Ovary (tissue), 3 donors: ENCODE measurements at regions not wholly inside any gene's neighbourhood (a gene's known extent, or its start where the extent isn't known, plus 50 kb on each side); places are given as distances from the start of the nearest gene placed in this dataset.

Source experiments
- POLR2A ChIP-seq: fragments of 450-650 bp; IDR thresholded peaks from one replicate; pipeline ENCODE4 v1.6.1; 2017; ENCODE audit warnings: antibody characterized with exemption, mild to moderate bottlenecking, moderate library complexity
- TF ChIP-seq, protein P1 (sequence below), 3 donors: fragments of 450-650 bp in 2 of 3; fragments of 200-600 bp in 1 of 3; IDR thresholded peaks; one replicate each; pipeline versions ENCODE4 v1.5.1 to v1.8.0; 2016 to 2022; ENCODE audit warnings: antibody characterized with exemption in 3 of 3, mild to moderate bottlenecking in 1 of 3
- donor health status: DM: no; HTN: no; CAD: no.

DNA sequence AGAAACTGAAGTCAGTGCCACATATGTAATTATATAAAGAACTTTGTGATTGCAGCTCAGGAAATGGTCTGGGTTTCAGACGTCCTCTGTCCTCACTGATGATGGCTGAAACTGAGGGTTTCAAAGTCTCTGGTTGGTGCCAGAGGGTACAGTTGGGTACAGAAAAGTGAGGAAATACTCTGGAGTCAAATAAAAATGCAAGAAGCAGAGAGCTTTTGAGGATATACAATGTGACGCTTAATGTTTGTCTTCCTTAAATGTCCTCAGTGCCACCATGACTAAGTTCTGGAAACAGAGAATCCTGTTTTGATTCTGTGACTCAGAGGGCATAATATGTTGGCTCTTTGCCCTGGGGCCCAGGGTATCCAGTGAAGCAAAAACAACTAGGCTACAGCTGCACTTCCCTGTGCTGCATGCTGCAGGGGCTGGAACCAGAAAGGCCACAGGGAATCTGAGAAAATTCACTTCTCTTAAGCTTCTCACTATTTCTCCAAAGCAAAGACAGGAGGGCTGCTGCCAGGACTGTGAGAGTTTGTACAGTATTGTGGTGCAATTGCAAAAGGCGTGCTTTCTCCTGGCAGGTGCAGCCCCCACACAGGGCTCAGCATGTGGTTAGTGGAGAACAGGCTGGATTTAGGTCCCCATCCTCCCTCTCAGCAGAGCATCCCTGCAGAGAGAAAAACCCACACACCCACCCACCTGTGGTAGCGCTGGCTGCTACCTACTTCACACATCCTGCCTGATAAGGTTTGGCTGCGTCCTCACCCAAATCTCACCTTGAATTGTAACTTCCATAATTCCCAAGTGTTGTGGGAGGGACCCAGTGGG is 169.5 kb upstream of the SVIL start:
- no peak for TF ChIP-seq POLR2A
- TF ChIP-seq, protein P1, sequence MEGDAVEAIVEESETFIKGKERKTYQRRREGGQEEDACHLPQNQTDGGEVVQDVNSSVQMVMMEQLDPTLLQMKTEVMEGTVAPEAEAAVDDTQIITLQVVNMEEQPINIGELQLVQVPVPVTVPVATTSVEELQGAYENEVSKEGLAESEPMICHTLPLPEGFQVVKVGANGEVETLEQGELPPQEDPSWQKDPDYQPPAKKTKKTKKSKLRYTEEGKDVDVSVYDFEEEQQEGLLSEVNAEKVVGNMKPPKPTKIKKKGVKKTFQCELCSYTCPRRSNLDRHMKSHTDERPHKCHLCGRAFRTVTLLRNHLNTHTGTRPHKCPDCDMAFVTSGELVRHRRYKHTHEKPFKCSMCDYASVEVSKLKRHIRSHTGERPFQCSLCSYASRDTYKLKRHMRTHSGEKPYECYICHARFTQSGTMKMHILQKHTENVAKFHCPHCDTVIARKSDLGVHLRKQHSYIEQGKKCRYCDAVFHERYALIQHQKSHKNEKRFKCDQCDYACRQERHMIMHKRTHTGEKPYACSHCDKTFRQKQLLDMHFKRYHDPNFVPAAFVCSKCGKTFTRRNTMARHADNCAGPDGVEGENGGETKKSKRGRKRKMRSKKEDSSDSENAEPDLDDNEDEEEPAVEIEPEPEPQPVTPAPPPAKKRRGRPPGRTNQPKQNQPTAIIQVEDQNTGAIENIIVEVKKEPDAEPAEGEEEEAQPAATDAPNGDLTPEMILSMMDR (IDR thresholded peaks at IDR 0.05), result no peak
